ENCODE measurements at regions not wholly inside any gene's neighbourhood (a gene's known extent, or its start where the extent isn't known, plus 50 kb on each side); places are given as distances from the start of the nearest gene placed in this dataset.

GRCh38 chr3:88807491-88808105 lies 299.8 kb upstream of the EPHA3 start:
- no peaks in the 10 kb centered on the region for H3K27me3 Mint-ChIP-seq (ENCODE audit: insufficient read depth, unreplicated experiment)
- Histone ChIP-seq H3K27me3 (replicated peaks; ENCODE audit: control insufficient read depth, insufficient read depth, low read length) (no peaks in the 10 kb centered on the region), H3K4me3 (ENCODE audit: low read depth, low read length) (no peak overlapping the region), H3K9me3 (no peaks in the 10 kb centered on the region), H3K36me3 (ENCODE audit: control insufficient read depth, insufficient read depth, low read length) (no peaks in the 10 kb centered on the region), H3K4me1 (no peaks in the 10 kb centered on the region)
- H3K36me3 Mint-ChIP-seq (ENCODE audit: insufficient read depth, unreplicated experiment), result no peaks in the 10 kb centered on the region
- POLR2A ChIA-PET, result no interaction called here
- CTCF ChIA-PET, result no interaction called here
- no peak overlapping the region for H3K4me3 Mint-ChIP-seq (ENCODE audit: unreplicated experiment)
- no peaks in the 10 kb centered on the region for H3K9me3 Mint-ChIP-seq (ENCODE audit: unreplicated experiment)
- TF ChIP-seq, protein P1, sequence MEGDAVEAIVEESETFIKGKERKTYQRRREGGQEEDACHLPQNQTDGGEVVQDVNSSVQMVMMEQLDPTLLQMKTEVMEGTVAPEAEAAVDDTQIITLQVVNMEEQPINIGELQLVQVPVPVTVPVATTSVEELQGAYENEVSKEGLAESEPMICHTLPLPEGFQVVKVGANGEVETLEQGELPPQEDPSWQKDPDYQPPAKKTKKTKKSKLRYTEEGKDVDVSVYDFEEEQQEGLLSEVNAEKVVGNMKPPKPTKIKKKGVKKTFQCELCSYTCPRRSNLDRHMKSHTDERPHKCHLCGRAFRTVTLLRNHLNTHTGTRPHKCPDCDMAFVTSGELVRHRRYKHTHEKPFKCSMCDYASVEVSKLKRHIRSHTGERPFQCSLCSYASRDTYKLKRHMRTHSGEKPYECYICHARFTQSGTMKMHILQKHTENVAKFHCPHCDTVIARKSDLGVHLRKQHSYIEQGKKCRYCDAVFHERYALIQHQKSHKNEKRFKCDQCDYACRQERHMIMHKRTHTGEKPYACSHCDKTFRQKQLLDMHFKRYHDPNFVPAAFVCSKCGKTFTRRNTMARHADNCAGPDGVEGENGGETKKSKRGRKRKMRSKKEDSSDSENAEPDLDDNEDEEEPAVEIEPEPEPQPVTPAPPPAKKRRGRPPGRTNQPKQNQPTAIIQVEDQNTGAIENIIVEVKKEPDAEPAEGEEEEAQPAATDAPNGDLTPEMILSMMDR (IDR thresholded peaks at IDR 0.05; ENCODE audit: insufficient read depth in 1 of 2, low read depth in 1 of 2, low read length in 1 of 2, severe bottlenecking in 1 of 2, unreplicated experiment in 1 of 2), result no peak
- no TSS peak for BruUV-seq (replicated peaks)
- DNase-seq, result no peak
- no peaks in the 10 kb centered on the region for H3K4me1 Mint-ChIP-seq (ENCODE audit: low read depth, unreplicated experiment)
- intact Hi-C loops (cut with micrococcal nuclease; ENCODE audit: unreplicated experiment), result no loop called here
- no peak overlapping the region for H3K27ac Mint-ChIP-seq (ENCODE audit: unreplicated experiment)

- intact Hi-C loops (cut with micrococcal nuclease; ENCODE audit: unreplicated experiment), result no loop called here
- H3K27me3 ChIP-seq (replicated peaks; ENCODE audit: control insufficient read depth, insufficient read depth, low read length), result no peaks in the 10 kb centered on the region
- Mint-ChIP-seq H3K4me1 (ENCODE audit: low read depth, unreplicated experiment) (no peaks in the 10 kb centered on the region), H3K9me3 (ENCODE audit: unreplicated experiment) (no peaks in the 10 kb centered on the region), H3K36me3 (ENCODE audit: insufficient read depth, unreplicated experiment) (no peaks in the 10 kb centered on the region), H3K4me3 (ENCODE audit: unreplicated experiment) (no peak overlapping the region), H3K27me3 (ENCODE audit: insufficient read depth, unreplicated experiment) (no peaks in the 10 kb centered on the region), H3K27ac (ENCODE audit: unreplicated experiment) (no peak overlapping the region)
- no peaks in the 10 kb centered on the region for H3K36me3 ChIP-seq (ENCODE audit: control insufficient read depth, insufficient read depth, low read length)
- TF ChIP-seq, protein P1 (IDR thresholded peaks at IDR 0.05; ENCODE audit: insufficient read depth in 1 of 2, low read depth in 1 of 2, low read length in 1 of 2, severe bottlenecking in 1 of 2, unreplicated experiment in 1 of 2), result no peak
- H3K9me3 ChIP-seq, result no peaks in the 10 kb centered on the region
- DNase-seq, result no peak
- ChIA-PET CTCF (no interaction called here), POLR2A (no interaction called here)
- H3K4me3 ChIP-seq (ENCODE audit: low read depth, low read length), result no peak overlapping the region
- H3K4me1 ChIP-seq, result no peaks in the 10 kb centered on the region
- BruUV-seq (replicated peaks), result no TSS peak
These were observed 297.4 kb upstream of the EPHA3 start for GRCh38 chr3:88809993-88810392.

- Mint-ChIP-seq H3K27ac (ENCODE audit: unreplicated experiment) (no peak overlapping the region), H3K4me1 (ENCODE audit: low read depth, unreplicated experiment) (no peaks in the 10 kb centered on the region), H3K4me3 (ENCODE audit: unreplicated experiment) (no peak overlapping the region), H3K27me3 (ENCODE audit: insufficient read depth, unreplicated experiment) (no peaks in the 10 kb centered on the region), H3K9me3 (ENCODE audit: unreplicated experiment) (no peaks in the 10 kb centered on the region), H3K36me3 (ENCODE audit: insufficient read depth, unreplicated experiment) (no peaks in the 10 kb centered on the region)
- CTCF ChIA-PET, result no interaction called here
- H3K9me3 ChIP-seq, result no peaks in the 10 kb centered on the region
- H3K4me1 ChIP-seq, result no peaks in the 10 kb centered on the region
- no peaks in the 10 kb centered on the region for H3K27me3 ChIP-seq (replicated peaks; ENCODE audit: control insufficient read depth, insufficient read depth, low read length)
- POLR2A ChIA-PET, result no interaction called here
- no peaks in the 10 kb centered on the region for H3K36me3 ChIP-seq (ENCODE audit: control insufficient read depth, insufficient read depth, low read length)
- no peak for DNase-seq
- intact Hi-C loops (cut with micrococcal nuclease; ENCODE audit: unreplicated experiment), result no loop called here
- no peak overlapping the region for H3K4me3 ChIP-seq (ENCODE audit: low read depth, low read length)
- TF ChIP-seq, protein P1 (IDR thresholded peaks at IDR 0.05; ENCODE audit: insufficient read depth in 1 of 2, low read depth in 1 of 2, low read length in 1 of 2, severe bottlenecking in 1 of 2, unreplicated experiment in 1 of 2), result no peak
- no TSS peak for BruUV-seq (replicated peaks)
These were observed 297.0 kb upstream of the EPHA3 start for GRCh38 chr3:88810455-88810854.

All from Caco-2 (cell line).